ENCODE measurements at regions not wholly inside any gene's neighbourhood (a gene's known extent, or its start where the extent isn't known, plus 50 kb on each side); places are given as distances from the start of the nearest gene placed in this dataset.

DNA sequence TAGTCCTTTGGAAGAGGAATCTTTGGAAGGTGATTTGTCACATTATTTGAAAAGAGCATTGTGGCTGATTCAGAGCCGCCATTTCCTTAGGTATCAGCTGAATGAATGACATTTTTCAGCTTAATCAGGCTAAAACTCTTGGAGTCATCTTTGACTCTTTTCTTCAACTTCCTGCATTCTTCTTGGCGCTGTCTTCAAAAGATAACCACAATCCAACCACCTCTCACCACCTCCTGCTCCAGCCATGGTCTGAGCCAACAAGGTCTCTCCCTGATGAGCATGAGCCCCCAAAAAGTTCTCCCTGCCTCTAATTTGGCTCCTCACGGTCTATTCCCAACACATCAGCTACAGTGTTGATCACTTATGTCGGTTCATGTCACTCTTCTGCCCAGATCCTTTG, 297.6 kb upstream of the RUNX1 start:
- TF ChIP-seq, protein P1, sequence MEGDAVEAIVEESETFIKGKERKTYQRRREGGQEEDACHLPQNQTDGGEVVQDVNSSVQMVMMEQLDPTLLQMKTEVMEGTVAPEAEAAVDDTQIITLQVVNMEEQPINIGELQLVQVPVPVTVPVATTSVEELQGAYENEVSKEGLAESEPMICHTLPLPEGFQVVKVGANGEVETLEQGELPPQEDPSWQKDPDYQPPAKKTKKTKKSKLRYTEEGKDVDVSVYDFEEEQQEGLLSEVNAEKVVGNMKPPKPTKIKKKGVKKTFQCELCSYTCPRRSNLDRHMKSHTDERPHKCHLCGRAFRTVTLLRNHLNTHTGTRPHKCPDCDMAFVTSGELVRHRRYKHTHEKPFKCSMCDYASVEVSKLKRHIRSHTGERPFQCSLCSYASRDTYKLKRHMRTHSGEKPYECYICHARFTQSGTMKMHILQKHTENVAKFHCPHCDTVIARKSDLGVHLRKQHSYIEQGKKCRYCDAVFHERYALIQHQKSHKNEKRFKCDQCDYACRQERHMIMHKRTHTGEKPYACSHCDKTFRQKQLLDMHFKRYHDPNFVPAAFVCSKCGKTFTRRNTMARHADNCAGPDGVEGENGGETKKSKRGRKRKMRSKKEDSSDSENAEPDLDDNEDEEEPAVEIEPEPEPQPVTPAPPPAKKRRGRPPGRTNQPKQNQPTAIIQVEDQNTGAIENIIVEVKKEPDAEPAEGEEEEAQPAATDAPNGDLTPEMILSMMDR (IDR thresholded peaks at IDR 0.05; ENCODE audit: partially characterized antibody, unreplicated experiment) = no peak
- no peaks in the 10 kb centered on the region for H3K27me3 Mint-ChIP-seq (ENCODE audit: unreplicated experiment)
- no peak overlapping the region for H3K4me3 Mint-ChIP-seq (ENCODE audit: unreplicated experiment)
- H3K4me1 Mint-ChIP-seq (ENCODE audit: low read depth, unreplicated experiment) = no peaks in the 10 kb centered on the region
- H3K9me3 Mint-ChIP-seq (ENCODE audit: unreplicated experiment) = peaks cover 4% of the 10 kb centered on the region
- no peak for DNase-seq
- H3K36me3 Mint-ChIP-seq (ENCODE audit: unreplicated experiment) = no peaks in the 10 kb centered on the region
- no peak overlapping the region for H3K27ac Mint-ChIP-seq (ENCODE audit: unreplicated experiment)

DNA sequence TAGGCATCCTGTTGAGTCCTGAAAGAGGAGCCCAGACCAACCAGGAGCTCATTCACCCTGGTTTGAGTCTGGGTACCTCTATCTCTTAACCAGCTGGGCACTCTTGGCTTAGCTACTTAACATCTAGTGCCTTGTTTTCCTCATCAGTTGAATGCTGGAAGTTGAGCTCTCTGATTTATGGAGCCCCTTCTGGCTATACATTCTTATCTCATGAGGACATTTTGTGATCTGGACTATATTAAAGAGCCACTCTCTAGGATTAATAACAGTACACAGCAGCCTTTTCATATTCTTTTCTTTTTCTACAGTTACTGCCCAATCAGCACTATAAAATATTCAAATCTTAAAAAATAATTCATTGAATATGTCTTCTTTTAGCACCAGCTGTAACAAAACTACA, 296.9 kb upstream of the RUNX1 start:
- no peak overlapping the region for H3K27ac Mint-ChIP-seq (ENCODE audit: unreplicated experiment)

GRCh38 chr21:35344582-35344981, 295.5 kb upstream of the RUNX1 start:
- H3K9me3 Mint-ChIP-seq (ENCODE audit: unreplicated experiment) = peaks cover 4% of the 10 kb centered on the region
- H3K27ac Mint-ChIP-seq (ENCODE audit: unreplicated experiment) = no peak overlapping the region
- no peak overlapping the region for H3K4me3 Mint-ChIP-seq (ENCODE audit: unreplicated experiment)
- H3K27me3 Mint-ChIP-seq (ENCODE audit: unreplicated experiment) = no peaks in the 10 kb centered on the region
- TF ChIP-seq, protein P1 (IDR thresholded peaks at IDR 0.05; ENCODE audit: partially characterized antibody, unreplicated experiment) = no peak
- no peak for DNase-seq
- no peaks in the 10 kb centered on the region for H3K36me3 Mint-ChIP-seq (ENCODE audit: unreplicated experiment)
- no peaks in the 10 kb centered on the region for H3K4me1 Mint-ChIP-seq (ENCODE audit: low read depth, unreplicated experiment)

More for the DNA sequence above, 296.9 kb upstream of the RUNX1 start:
- no peak overlapping the region for H3K4me3 Mint-ChIP-seq (ENCODE audit: unreplicated experiment)
- H3K36me3 Mint-ChIP-seq (ENCODE audit: unreplicated experiment) = no peaks in the 10 kb centered on the region
- TF ChIP-seq, protein P1 (IDR thresholded peaks at IDR 0.05; ENCODE audit: partially characterized antibody, unreplicated experiment) = no peak
- H3K4me1 Mint-ChIP-seq (ENCODE audit: low read depth, unreplicated experiment) = no peaks in the 10 kb centered on the region
- no peak for DNase-seq
- H3K9me3 Mint-ChIP-seq (ENCODE audit: unreplicated experiment) = peaks cover 4% of the 10 kb centered on the region
- H3K27me3 Mint-ChIP-seq (ENCODE audit: unreplicated experiment) = no peaks in the 10 kb centered on the region

GRCh38 chr21:35343046-35343819, 294.1 kb upstream of the RUNX1 start:
- TF ChIP-seq, protein P1 (IDR thresholded peaks at IDR 0.05; ENCODE audit: partially characterized antibody, unreplicated experiment) = no peak
- H3K9me3 Mint-ChIP-seq (ENCODE audit: unreplicated experiment) = peaks cover 4% of the 10 kb centered on the region
- peaks cover under 1% of the 10 kb centered on the region for H3K36me3 Mint-ChIP-seq (ENCODE audit: unreplicated experiment)
- no peak overlapping the region for H3K4me3 Mint-ChIP-seq (ENCODE audit: unreplicated experiment)
- H3K4me1 Mint-ChIP-seq (ENCODE audit: low read depth, unreplicated experiment) = no peaks in the 10 kb centered on the region
- H3K27ac Mint-ChIP-seq (ENCODE audit: unreplicated experiment) = no peak overlapping the region
- H3K27me3 Mint-ChIP-seq (ENCODE audit: unreplicated experiment) = no peaks in the 10 kb centered on the region
- DNase-seq = no peak

- DNase-seq = no peak
- no peak overlapping the region for H3K4me3 Mint-ChIP-seq (ENCODE audit: unreplicated experiment)
- no peak overlapping the region for H3K27ac Mint-ChIP-seq (ENCODE audit: unreplicated experiment)
- H3K27me3 Mint-ChIP-seq (ENCODE audit: unreplicated experiment) = no peaks in the 10 kb centered on the region
- peaks cover 4% of the 10 kb centered on the region for H3K9me3 Mint-ChIP-seq (ENCODE audit: unreplicated experiment)
- no peaks in the 10 kb centered on the region for H3K4me1 Mint-ChIP-seq (ENCODE audit: low read depth, unreplicated experiment)
- TF ChIP-seq, protein P1 (IDR thresholded peaks at IDR 0.05; ENCODE audit: partially characterized antibody, unreplicated experiment) = no peak
- H3K36me3 Mint-ChIP-seq (ENCODE audit: unreplicated experiment) = peaks cover 5% of the 10 kb centered on the region
Observed at GRCh38 chr21:35342440-35342839, 293.3 kb upstream of the RUNX1 start.
